HG02588 (cell line): ENCODE measurements at regions not wholly inside any gene's neighbourhood (a gene's known extent, or its start where the extent isn't known, plus 50 kb on each side); places are given as distances from the start of the nearest gene placed in this dataset.

ENCODE experiments used
- ATAC-seq: cut with Tn5 transposase; IDR thresholded peaks from one replicate; pipeline ENCODE4 v1.9.1; 2021; ENCODE audit warnings: mild to moderate bottlenecking, moderate library complexity; ENCODE audit not compliant: unreplicated experiment

DNA sequence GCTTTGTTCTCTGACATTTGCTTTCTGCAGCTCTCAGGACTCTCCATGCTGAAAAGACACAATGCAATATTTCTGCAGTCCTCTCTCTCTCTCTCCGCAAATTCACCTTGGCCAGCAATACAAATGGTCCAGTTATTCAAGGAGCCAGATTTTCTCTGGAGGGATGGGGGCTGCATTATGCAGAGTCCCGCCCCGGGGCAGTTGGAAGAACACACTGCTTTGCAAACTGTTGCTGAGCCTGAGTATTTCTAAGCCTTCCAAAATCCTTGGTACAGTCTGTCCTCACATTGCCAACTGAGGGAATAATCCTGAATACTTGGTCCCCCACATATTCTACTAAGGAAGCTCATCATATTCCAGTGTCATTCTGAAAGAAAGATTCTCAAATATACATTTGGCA, 94.3 kb upstream of the ZC3H12C start:
- no peak for ATAC-seq

DNA sequence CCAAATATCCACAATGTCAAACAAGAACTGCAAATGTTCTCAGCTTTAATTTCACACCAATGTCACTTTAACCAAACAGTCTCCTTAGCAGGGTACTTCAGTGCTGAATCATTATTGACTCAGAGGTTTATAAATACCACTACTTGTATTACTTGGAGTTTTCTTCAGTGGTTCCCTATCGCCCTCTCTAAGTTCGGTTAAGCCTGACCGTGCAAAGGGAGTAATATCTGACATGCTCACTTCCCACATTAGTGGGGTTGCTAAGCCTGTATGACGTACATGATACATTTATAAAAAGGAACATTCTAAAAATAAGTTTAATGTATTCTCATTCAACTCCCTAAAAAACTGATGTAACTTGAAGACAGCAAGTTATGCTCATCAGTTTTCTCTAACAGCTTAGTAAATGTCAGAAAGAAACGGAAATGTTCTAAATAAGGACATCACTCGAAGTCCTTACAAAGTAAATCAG, 93.1 kb upstream of the ZC3H12C start:
- ATAC-seq, result peak; percentile 95

DNA sequence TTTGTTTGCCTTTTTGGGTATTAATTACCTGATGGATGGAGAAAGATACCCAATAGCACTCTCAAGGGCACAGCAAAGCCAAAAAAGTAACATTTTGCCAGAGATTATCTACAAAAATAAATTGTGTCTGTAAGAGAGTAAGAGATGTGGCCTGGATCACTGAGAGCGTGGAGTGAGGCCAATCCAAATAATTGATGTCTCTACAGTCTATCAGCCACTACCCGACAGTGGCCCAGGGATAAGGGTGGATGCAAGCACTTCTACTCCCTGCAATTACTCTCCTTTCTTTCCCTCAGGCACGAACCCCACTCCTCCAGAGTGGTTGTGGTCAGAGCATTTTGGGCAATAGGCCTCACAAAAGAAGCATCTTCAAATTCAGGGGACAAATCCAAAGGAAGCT, 92.3 kb upstream of the ZC3H12C start:
- ATAC-seq, result no peak

DNA sequence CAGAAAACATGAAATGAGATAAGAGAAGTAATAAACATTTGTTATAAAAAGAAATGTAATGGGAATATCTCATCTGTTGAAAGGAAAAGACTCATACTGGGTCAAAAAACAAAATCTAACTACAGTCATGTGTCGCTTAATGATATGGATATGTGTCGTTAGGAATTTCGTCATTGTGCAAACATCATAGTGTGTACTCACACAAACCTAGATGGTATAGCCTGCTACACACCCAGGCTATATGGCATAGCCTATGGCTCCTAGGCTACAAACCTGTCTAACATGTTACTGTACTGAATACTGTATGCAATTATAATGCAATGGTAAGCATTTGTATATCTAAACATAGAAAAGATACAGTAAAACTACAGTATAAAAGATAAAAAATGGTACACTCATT, 89.8 kb upstream of the ZC3H12C start:
- ATAC-seq, result no peak

DNA sequence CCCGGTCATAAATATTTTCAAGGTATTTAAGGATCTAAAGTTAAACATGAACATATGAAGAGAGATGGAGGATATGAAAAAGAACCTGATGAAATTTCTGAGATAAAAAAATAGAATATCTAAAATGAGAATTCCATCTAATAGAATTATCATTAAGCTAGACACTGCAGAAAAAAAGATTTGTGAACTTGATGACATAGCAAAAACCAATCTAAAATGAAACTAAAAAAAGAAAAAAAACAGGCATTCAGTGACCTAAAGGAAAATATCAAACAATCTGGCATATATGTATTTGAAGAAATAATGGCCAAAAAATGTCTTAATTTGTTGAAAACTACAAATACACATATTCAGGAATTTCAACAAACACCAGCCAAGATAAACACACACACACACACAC, 81.6 kb upstream of the ZC3H12C start:
- ATAC-seq, result no peak

DNA sequence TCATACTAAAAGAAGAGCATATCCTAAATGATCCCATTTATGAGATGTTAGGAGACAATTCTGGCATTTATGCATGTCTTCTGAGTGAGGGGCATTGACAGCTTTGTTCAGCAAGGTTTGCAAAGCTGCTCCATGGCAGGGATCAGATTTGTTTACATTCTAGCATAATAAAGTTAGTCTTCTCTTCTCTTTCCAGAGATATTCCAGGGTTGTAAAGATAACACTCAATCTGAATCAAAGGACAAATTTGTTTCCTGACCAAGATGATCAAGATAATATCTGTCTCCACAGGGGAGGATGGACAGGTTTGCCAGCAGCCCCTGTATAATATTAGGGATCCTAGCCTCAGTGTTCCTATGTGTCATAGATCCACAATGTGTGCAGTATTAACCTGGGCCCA, 77.5 kb upstream of the ZC3H12C start:
- no peak for ATAC-seq

DNA sequence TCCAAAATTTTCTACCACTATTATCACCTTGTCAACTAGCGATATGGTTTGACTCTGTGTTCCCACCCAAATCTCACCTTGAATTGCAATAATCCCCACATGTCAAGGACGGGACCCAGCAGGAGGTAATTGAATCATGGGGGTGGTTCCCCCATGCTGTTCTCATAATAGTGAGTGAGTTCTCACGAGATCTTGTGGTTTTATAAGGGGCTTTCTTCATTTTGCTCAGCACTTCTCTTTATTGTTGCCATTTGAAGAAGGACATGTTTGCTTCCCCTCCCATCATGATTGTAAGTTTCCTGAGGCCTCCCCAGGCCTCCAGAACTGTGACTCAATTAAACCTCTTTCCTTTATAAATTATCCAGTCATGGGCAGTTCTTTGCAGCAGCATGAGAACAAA, 73.5 kb upstream of the ZC3H12C start:
- ATAC-seq, result no peak

DNA sequence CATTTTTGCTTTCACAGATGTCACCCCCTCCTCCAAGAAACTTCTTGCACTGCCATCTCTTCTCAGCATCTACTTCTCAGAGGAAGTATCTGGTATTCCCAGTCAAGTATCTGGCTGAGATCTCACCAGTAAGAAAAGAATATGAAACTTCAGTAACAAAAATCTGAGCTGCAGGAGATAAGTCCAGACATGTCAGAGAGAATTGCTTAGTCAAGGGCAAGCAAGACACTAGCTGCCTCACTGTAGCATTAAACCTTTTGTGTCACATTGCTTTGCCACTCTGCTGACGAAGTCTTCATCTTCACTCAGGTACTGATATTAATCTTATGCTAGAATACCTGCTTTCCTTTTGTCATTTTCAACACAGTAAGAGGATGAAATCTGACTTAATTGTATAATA, 70.6 kb upstream of the ZC3H12C start:
- no peak for ATAC-seq

DNA sequence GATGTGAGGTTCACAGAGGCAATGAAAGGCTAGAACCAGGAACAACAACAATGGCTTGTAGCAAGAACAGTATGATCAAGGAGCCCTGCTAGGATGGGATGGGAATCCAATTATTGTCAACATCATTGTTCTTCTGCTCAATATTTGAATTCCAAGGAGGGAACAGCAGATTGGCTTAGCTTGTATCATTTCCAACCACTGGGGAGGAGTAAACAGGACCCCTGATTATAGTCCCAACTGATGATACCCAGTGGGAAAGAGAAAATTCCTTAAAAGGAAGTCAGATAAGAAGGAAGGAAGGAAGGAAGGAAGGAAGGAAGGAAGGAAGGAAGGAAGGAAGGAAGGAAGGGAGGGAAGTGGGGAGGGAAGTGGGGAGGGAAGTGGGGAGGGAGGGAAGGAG, 69.5 kb upstream of the ZC3H12C start:
- no peak for ATAC-seq

DNA sequence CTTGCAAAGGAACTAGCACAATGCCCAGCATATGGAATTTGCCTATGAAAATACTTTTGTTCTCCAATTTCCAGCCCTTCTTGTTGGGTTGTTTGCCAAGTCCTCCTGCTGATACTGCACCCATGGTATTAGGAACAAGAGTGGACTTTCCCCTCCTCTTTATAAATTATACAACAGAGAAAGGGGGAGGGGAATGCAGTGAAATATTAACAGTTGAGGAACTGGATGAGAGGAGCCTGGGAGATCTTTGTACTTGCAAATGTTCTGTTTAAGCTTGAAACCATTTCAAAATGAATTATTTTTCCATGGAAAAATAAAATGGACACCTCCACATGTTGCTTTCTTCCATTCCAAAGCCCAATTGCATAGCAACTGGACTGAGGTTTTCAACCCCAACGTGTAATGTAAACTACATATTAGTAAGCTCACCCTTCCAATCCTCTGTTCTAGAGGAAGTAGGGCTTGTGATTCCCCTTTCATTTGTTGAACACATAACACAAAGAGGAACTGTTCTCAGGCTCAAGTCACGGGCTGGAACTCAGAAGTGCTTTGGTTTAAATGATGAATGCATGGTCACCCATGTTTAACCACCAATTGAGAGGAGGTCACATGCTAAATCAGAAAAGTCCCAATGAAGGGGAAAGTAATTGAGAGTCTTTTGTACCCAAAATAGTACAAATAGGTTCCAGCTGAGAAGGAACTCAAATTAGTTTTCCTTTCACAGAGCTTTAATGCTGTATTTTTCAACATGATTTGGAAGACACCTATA, 66.2 kb upstream of the ZC3H12C start:
- peak; percentile 93 for ATAC-seq

DNA sequence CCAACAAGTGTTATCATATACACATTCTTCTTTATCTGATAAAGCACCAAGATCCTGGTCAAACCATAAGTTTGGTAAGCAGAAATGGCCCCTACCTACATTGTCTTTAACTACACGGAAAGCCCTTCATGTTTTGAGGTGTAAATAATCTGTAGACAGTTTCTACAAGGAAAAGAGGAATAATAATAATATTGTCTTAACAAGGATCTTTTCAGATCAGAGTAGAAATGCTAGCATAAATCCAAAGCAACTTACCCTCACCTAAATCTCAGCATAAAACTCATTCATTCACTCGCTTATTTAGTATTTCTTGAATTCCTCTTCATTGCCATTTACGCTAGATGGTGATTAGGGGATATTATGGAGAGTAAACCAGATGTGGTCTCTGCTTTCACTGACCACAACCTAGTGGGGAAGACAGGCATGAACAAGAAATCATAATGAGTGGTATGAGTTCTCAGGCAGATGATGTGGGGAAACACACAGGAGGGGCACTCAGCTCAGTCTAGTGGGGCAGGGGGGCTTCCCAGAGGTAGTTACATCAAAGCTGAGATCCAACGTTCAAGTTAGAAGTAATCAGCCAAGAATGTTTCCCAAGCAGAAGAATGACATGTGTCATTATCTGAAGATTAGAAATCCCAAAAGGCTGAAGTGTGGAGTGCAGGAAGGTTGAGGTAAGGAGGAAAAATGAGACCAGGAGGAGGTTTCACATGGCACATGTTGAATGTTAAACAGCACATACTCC, 65.4 kb upstream of the ZC3H12C start:
- ATAC-seq, result peak; percentile 36

DNA sequence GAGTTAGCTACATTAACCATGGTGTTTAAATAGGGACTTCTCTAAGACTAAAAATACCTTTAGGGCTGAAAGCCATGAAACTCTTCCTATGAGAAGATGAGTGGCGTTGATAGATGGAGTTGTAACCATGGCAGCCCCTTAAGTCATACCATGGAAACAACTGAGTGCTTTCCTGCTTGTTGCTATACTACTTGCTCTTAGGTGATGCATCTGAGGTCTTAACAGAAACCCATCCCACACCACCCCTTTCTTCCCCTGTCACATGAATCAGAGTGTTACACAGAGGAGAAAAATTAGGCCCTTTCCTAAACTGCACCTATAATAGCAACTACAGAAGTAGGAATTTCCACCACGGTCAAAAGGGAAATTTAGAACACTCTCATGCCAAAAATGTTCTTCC, 64.3 kb upstream of the ZC3H12C start:
- no peak for ATAC-seq

DNA sequence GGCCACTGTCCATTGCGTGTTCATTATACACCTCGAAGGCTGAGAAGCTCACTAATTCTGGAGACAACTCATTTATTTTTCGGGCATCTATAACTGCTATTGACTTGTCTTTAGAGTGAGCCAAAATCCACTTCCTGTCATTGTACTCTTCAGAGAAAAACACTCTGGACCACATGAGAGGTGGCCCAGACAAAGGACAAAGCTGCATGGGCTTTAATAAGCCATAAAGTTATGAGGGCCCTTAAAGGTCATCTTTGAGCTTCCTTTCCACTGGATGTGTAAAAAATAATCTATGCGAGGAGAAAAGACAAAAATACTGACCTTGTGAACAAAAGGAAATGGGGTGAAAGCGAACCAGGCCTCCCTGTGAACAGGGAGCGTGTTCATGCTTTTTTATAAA, 63.5 kb upstream of the ZC3H12C start:
- no peak for ATAC-seq

DNA sequence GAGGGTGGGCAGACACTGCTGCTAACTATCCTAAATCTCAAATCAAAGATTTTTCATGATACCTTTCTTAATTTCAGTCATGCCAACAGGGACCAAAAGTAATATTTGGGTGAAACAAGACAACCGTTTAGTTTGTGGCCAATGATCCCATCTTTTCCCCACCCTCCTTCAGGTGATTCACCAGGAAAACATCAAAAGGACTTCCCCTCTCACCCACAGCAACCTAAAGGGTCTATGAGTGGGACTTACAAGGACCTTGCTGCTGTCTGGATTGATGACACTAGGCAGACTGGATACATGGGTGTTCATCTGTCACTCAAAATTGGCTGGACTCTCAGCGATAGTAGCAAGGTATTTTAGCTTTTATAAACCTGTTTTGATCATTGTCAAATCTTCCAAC, 62.0 kb upstream of the ZC3H12C start:
- ATAC-seq, result no peak

DNA sequence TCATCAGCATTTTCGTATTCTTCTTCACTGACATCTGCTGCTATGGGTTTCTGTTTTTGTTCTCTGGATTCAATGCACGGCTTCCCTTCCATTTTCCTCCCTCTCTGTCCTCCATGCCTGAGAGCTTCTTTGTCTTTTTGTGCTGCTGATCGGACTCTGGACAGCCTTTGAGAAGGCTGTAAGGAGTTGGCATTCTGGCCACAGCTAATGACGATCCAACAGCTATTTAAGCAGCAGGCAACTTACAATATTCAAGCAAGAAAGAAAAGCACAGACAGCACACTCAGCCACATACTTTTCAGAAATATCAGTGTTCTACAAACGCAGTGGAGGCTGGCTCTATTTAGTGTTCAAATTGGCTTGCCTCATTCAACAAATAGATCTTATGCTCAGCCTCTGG, 60.9 kb upstream of the ZC3H12C start:
- ATAC-seq, result no peak

DNA sequence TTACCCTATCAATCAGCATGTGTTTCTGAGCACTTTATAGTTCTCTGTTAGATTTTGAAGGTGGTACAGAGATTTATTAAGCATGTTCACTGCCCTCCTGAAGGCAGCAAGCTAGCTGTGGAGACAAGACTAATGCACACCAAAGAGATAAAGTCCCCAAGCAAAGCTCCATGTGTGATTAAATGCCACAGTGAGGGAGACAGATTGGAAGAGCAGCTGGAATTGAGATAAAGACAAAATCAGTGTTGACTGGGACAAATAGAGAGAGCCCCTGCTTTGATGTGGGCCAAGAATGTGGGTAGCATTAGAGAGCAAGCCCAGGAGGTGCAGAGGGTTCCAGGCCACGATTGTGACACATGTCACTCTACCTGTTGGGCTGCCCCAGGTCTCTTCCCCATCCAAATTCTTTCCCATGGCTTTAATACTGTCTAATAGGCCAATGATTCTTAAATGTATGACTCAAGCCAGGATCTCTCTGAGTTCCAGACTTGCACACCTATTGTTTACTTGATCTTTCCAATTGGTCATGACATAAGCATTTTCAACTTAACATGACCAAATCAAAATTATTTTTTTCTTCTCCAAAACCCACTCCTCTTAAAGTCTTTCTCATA, 60.1 kb upstream of the ZC3H12C start:
- no peak for ATAC-seq

DNA sequence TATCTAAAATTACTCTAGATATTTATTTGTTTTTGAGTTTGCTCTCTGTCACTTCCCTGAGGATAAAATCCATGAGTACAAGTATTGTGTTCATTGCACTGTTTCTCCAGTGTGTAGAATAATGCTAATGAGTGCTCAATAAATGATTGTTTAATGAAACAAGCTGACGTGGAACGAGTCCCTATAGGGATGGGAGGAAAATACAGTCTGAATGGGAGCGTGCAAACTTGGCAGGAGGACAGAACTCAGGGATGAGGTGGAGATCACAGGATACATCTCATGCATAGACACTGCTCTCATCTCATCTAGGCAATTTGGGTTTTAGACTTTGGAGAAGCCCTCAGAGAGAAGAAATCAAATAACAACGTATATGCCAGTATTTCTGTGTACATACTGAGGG, 58.4 kb upstream of the ZC3H12C start:
- ATAC-seq, result no peak

DNA sequence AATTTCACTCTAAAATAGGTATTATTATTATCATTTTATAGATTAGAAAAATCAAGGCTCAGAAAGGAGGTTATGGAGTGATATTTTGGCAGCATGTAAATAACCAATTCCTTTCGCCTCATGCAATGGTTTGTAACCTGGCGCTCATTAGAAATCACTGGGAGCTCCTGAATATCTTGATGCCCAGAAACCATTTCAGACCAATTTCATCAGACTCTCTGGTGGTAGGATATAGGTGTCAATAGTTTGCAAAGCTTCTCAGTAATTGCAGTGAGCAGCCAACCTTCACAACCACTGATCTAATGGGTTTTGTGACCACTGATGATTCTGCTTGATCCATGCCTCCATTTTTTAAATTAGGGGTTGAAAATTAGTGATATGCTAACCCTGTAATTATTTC, 57.8 kb upstream of the ZC3H12C start:
- ATAC-seq, result no peak

DNA sequence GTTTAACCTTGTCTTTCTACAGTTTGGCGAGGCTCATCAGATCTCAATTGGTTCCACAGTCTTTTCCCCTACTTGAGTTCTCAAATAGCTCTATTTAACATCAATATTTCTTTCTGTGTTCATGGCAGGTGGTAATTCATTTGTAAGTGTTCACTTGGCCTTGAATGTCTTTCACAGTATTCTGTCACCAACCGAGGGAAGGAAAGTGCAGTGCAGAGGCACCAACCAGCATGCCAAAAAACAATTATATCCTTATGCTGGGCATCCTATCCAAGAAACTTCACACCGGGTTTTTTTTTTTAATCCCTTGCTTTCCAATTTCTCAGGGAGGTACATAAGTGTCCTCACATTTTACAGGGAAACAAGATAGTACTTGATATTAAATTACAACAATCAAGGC, 55.0 kb upstream of the ZC3H12C start:
- no peak for ATAC-seq
